H9 (cell line): ENCODE measurements at regions not wholly inside any gene's neighbourhood (a gene's known extent, or its start where the extent isn't known, plus 50 kb on each side); places are given as distances from the start of the nearest gene placed in this dataset.

ENCODE experiments used
- DNase-seq: peaks from one replicate; pipeline ENCODE4 v3.0.0-alpha.2; 2017
- H2AFZ ChIP-seq: one replicate; pipeline ENCODE4 v1.6.1; 2013; ENCODE audit warnings: mild to moderate bottlenecking, low read length, control low read depth, moderate library complexity
- H2AK5ac ChIP-seq: 2 replicates; pipeline ENCODE4 v1.6.1; 2013; ENCODE audit warnings: low read length, control low read depth, mixed read lengths; ENCODE audit not compliant: insufficient read length
- H2BK120ac ChIP-seq: one replicate; pipeline ENCODE4 v1.6.1; 2013; ENCODE audit warnings: low read depth, mild to moderate bottlenecking, low read length, control low read depth, inconsistent platforms; ENCODE audit not compliant: poor library complexity, severe bottlenecking
- H2BK12ac ChIP-seq: 2 replicates; pipeline ENCODE4 v1.6.1; 2013; ENCODE audit warnings: low read length, control low read depth, mixed read lengths, low read depth; ENCODE audit not compliant: insufficient read length
- H2BK15ac ChIP-seq: 2 replicates; pipeline ENCODE4 v1.6.1; 2013; ENCODE audit warnings: low read depth, low read length, control low read depth
- H2BK20ac ChIP-seq: one replicate; pipeline ENCODE4 v1.6.1; 2013; ENCODE audit warnings: low read depth, mild to moderate bottlenecking, low read length, control low read depth, inconsistent platforms; ENCODE audit not compliant: poor library complexity, severe bottlenecking
- H2BK5ac ChIP-seq: 2 replicates; pipeline ENCODE4 v1.6.1; 2013; ENCODE audit warnings: low read length, control low read depth, mixed read lengths; ENCODE audit not compliant: insufficient read length
- H3K14ac ChIP-seq: 2 replicates; pipeline ENCODE4 v1.6.1; 2013; ENCODE audit warnings: low read length, control low read depth; ENCODE audit not compliant: insufficient read depth
- H3K18ac ChIP-seq: 2 replicates; pipeline ENCODE4 v1.6.1; 2013; ENCODE audit warnings: low read depth, mild to moderate bottlenecking, mixed read lengths, low read length, control low read depth; ENCODE audit not compliant: insufficient read length
- H3K23ac ChIP-seq: 2 replicates; pipeline ENCODE4 v1.6.1; 2013; ENCODE audit warnings: low read length, control low read depth, mixed read lengths, low read depth; ENCODE audit not compliant: insufficient read length
- H3K23me2 ChIP-seq: 2 replicates; pipeline ENCODE4 v1.6.1; 2013; ENCODE audit warnings: low read depth, mild to moderate bottlenecking, mixed read lengths, low read length, control low read depth; ENCODE audit not compliant: insufficient read length, poor library complexity, severe bottlenecking
- H3K27ac ChIP-seq: 2 replicates; pipeline ENCODE4 v1.5.1; 2013; ENCODE audit warnings: low read length, control low read depth, mixed read lengths, low read depth; ENCODE audit not compliant: insufficient read length
- H3K27me3 ChIP-seq: 2 replicates; pipeline ENCODE4 v1.6.1; 2013; ENCODE audit warnings: low read length, control low read depth, inconsistent platforms; ENCODE audit not compliant: insufficient read depth
- H3K4ac ChIP-seq: 2 replicates; pipeline ENCODE4 v1.6.1; 2013; ENCODE audit warnings: low read depth, mild to moderate bottlenecking, control low read depth, inconsistent platforms, low read length, moderate library complexity
- H3K4me1 ChIP-seq: 2 replicates; pipeline ENCODE4 v1.6.1; 2013; ENCODE audit warnings: low read length, control low read depth, inconsistent platforms; ENCODE audit not compliant: insufficient read depth
- H3K4me2 ChIP-seq: 2 replicates; pipeline ENCODE4 v1.6.1; 2013; ENCODE audit warnings: low read length, control low read depth, mixed read lengths; ENCODE audit not compliant: insufficient read length, insufficient read depth
- H3K56ac ChIP-seq: 2 replicates; pipeline ENCODE4 v1.6.1; 2013; ENCODE audit warnings: low read depth, mild to moderate bottlenecking, mixed read lengths, low read length, control low read depth; ENCODE audit not compliant: insufficient read length
- H3K79me1 ChIP-seq: 2 replicates; pipeline ENCODE4 v1.6.1; 2013; ENCODE audit warnings: low read depth, mild to moderate bottlenecking, moderate library complexity, low read length, control low read depth, inconsistent platforms; ENCODE audit not compliant: insufficient read depth, poor library complexity, severe bottlenecking
- H3K79me2 ChIP-seq: 2 replicates; pipeline ENCODE4 v1.6.1; 2013; ENCODE audit warnings: low read length, control low read depth, inconsistent platforms; ENCODE audit not compliant: insufficient read depth
- H3K9ac ChIP-seq: 2 replicates; pipeline ENCODE4 v1.6.1; 2013; ENCODE audit warnings: low read length, control low read depth, mixed read lengths; ENCODE audit not compliant: insufficient read length; ENCODE audit errors: extremely low read depth
- H3K9me3 ChIP-seq: one replicate; pipeline ENCODE4 v1.6.1; 2013; ENCODE audit warnings: low read depth, low read length, inconsistent platforms; ENCODE audit not compliant: control insufficient read depth
- H3T11ph ChIP-seq: one replicate; pipeline ENCODE4 v1.6.1; 2013; ENCODE audit warnings: mild to moderate bottlenecking, low read length, control low read depth, inconsistent platforms
- H4K20me1 ChIP-seq: one replicate; pipeline ENCODE4 v1.6.1; 2013; ENCODE audit not compliant: control insufficient read depth, insufficient read length, insufficient read depth
- H4K5ac ChIP-seq: 2 replicates; pipeline ENCODE4 v1.6.1; 2013; ENCODE audit warnings: low read depth, mild to moderate bottlenecking, mixed read lengths, low read length, control low read depth; ENCODE audit not compliant: insufficient read length
- H4K8ac ChIP-seq: replicated peaks from 2 replicates; pipeline ENCODE4 v1.6.1; 2013; ENCODE audit warnings: low read length, control low read depth, mixed read lengths, low read depth; ENCODE audit not compliant: insufficient read length
- H4K91ac ChIP-seq: 2 replicates; pipeline ENCODE4 v1.6.1; 2013; ENCODE audit warnings: low read depth, mild to moderate bottlenecking, moderate library complexity, mixed read lengths, low read length, control low read depth; ENCODE audit not compliant: insufficient read length
- H3K27ac Mint-ChIP-seq, 3 experiments: 2 replicates in 2 of 3; 3 replicates in 1 of 3; pipeline ENCODE4 v1.8.0; 2020 to 2021; ENCODE audit warnings: mixed read lengths in 3 of 3, mild to moderate bottlenecking in 1 of 3, moderate library complexity in 1 of 3
- H3K27me3 Mint-ChIP-seq: 2 replicates; pipeline ENCODE4 v1.8.0; 2021; ENCODE audit warnings: low read depth, mild to moderate bottlenecking, moderate library complexity, mixed read lengths
- H3K36me3 Mint-ChIP-seq, 3 experiments: 2 replicates in 2 of 3; 3 replicates in 1 of 3; pipeline ENCODE4 v1.8.0; 2020 to 2021; ENCODE audit warnings: low read depth in 3 of 3, mixed read lengths in 3 of 3; ENCODE audit not compliant: insufficient read depth in 1 of 3
- H3K4me1 Mint-ChIP-seq, 2 experiments: 2 replicates each; pipeline ENCODE4 v1.8.0; 2020; ENCODE audit warnings: mixed read lengths in 2 of 2
- H3K4me3 Mint-ChIP-seq, 2 experiments: 2 replicates in 1 of 2; 3 replicates in 1 of 2; pipeline ENCODE4 v1.8.0; 2020 to 2021; ENCODE audit warnings: mild to moderate bottlenecking in 2 of 2, mixed read lengths in 2 of 2, moderate library complexity in 1 of 2
- H3K9me3 Mint-ChIP-seq, 2 experiments: 2 replicates in 1 of 2; 3 replicates in 1 of 2; pipeline ENCODE4 v1.8.0; 2020; ENCODE audit warnings: mild to moderate bottlenecking in 2 of 2, mixed read lengths in 2 of 2, moderate library complexity in 1 of 2
- CTCF ChIP-seq: fragments of 200-600 bp; sonication (generic); conservative IDR thresholded peaks from 3 replicates; pipeline ENCODE4 v1.8.0; 2021; ENCODE audit warnings: antibody characterized with exemption, mild to moderate bottlenecking
- WGBS: extraction: QIAGEN DNeasy Blood & Tissue Kit; methylation state at CpG from one replicate; pipeline ENCODE4 v1.1.7; 2013; ENCODE audit warnings: missing lambda C conversion rate, low lambda C conversion rate, mixed read lengths; ENCODE audit not compliant: insufficient read length; ENCODE audit errors: extremely low coverage; 5-methylcytosine and 5-hydroxymethylcytosine counted together

GRCh38 chr6:11290027-11290426 is 57.6 kb upstream of the NEDD9 start:
- no peak overlapping the region for H3K18ac ChIP-seq
- H4K8ac ChIP-seq = no peak overlapping the region
- no peak overlapping the region for H2BK5ac ChIP-seq
- Mint-ChIP-seq H3K4me1 (no peaks in the 10 kb centered on the region), H3K9me3 (peaks cover 3 to 4% of the 10 kb centered on the region in 2 experiments; a peak in 4 of 5 replicates), H3K36me3 (no peaks in the 10 kb centered on the region; a peak in 2 of 7 replicates), H3K27me3 (no peaks in the 10 kb centered on the region), H3K4me3 (no peak overlapping the region), H3K27ac (no peak overlapping the region)
- no peak overlapping the region for H3K4me2 ChIP-seq
- H3K9ac ChIP-seq = no peak overlapping the region
- no CpG with 5 or more reads among the region's 8 CpGs for WGBS
- no peaks in the 10 kb centered on the region for H4K20me1 ChIP-seq
- H2AK5ac ChIP-seq = no peak overlapping the region
- no peaks in the 10 kb centered on the region for H3K79me2 ChIP-seq
- H3T11ph ChIP-seq = no peak overlapping the region
- no peak overlapping the region for H3K4ac ChIP-seq
- no peak for TF ChIP-seq CTCF
- no peaks in the 10 kb centered on the region for H3K9me3 ChIP-seq
- H2BK20ac ChIP-seq = no peak overlapping the region
- no peak overlapping the region for H3K27ac ChIP-seq
- H3K23me2 ChIP-seq = no peaks in the 10 kb centered on the region
- H3K23ac ChIP-seq = no peak overlapping the region
- H3K27me3 ChIP-seq = no peaks in the 10 kb centered on the region; the same call in 1 of the 2 replicates
- no peak overlapping the region for H3K56ac ChIP-seq
- H4K5ac ChIP-seq = no peak overlapping the region
- no peak overlapping the region for H2AFZ ChIP-seq
- DNase-seq = no peak
- H2BK120ac ChIP-seq = no peak overlapping the region
- no peaks in the 10 kb centered on the region for H3K79me1 ChIP-seq
- H2BK15ac ChIP-seq = no peak overlapping the region
- H3K4me1 ChIP-seq = no peaks in the 10 kb centered on the region
- H3K14ac ChIP-seq = no peak overlapping the region
- no peak overlapping the region for H2BK12ac ChIP-seq
- no peak overlapping the region for H4K91ac ChIP-seq
